ENCODE measurements at regions not wholly inside any gene's neighbourhood (a gene's known extent, or its start where the extent isn't known, plus 50 kb on each side); places are given as distances from the start of the nearest gene placed in this dataset.

GRCh38 chr16:49939495-49939894 lies 83.6 kb upstream of the ZNF423 start:
- no peaks in the 10 kb centered on the region for H3K36me3 ChIP-seq (ENCODE audit: control insufficient read depth, insufficient read depth, low read length)
- H3K4me3 ChIP-seq (ENCODE audit: low read length) = no peak overlapping the region
- no CpG with 5 or more reads among the region's 2 CpGs for WGBS (ENCODE audit: insufficient coverage, low lambda C conversion rate)
- no peaks in the 10 kb centered on the region for H3K4me1 ChIP-seq (ENCODE audit: control insufficient read depth, insufficient read depth, low read length)
- H3K9me3 ChIP-seq (ENCODE audit: control insufficient read depth, low read depth, low read length) = no peaks in the 10 kb centered on the region
- no peak for DNase-seq
- H3K27me3 ChIP-seq (ENCODE audit: control insufficient read depth, insufficient read depth, low read length) = peaks cover 10% of the 10 kb centered on the region
- no peak overlapping the region for H3K27ac ChIP-seq (ENCODE audit: low read length)

GRCh38 chr16:49940464-49941224 lies 84.4 kb upstream of the CNEP1R1 start:
- Histone ChIP-seq H3K27me3 (ENCODE audit: control insufficient read depth, insufficient read depth, low read length) (peaks cover 5% of the 10 kb centered on the region), H3K36me3 (ENCODE audit: control insufficient read depth, insufficient read depth, low read length) (no peaks in the 10 kb centered on the region), H3K4me3 (ENCODE audit: low read length) (no peak overlapping the region), H3K9me3 (ENCODE audit: control insufficient read depth, low read depth, low read length) (no peaks in the 10 kb centered on the region), H3K27ac (ENCODE audit: low read length) (no peak overlapping the region), H3K4me1 (ENCODE audit: control insufficient read depth, insufficient read depth, low read length) (no peaks in the 10 kb centered on the region)
- 86% methylated on average over 1 of the region's 13 CpGs for WGBS (ENCODE audit: insufficient coverage, low lambda C conversion rate)
- DNase-seq = no peak

GRCh38 chr16:49944221-49944620 lies 80.8 kb upstream of the CNEP1R1 start:
- no peaks in the 10 kb centered on the region for H3K4me1 ChIP-seq (ENCODE audit: control insufficient read depth, insufficient read depth, low read length)
- H3K4me3 ChIP-seq (ENCODE audit: low read length) = no peak overlapping the region
- 60% methylated on average over 2 of the region's 5 CpGs for WGBS (ENCODE audit: insufficient coverage, low lambda C conversion rate)
- no peaks in the 10 kb centered on the region for H3K9me3 ChIP-seq (ENCODE audit: control insufficient read depth, low read depth, low read length)
- no peak for DNase-seq
- H3K27ac ChIP-seq (ENCODE audit: low read length) = no peak overlapping the region
- peaks cover 5% of the 10 kb centered on the region for H3K27me3 ChIP-seq (ENCODE audit: control insufficient read depth, insufficient read depth, low read length)
- no peaks in the 10 kb centered on the region for H3K36me3 ChIP-seq (ENCODE audit: control insufficient read depth, insufficient read depth, low read length)

- no CpG with 5 or more reads among the region's 7 CpGs for WGBS (ENCODE audit: insufficient coverage, low lambda C conversion rate)
- H3K4me1 ChIP-seq (ENCODE audit: control insufficient read depth, insufficient read depth, low read length) = no peaks in the 10 kb centered on the region
- no peak overlapping the region for H3K27ac ChIP-seq (ENCODE audit: low read length)
- peaks cover 5% of the 10 kb centered on the region for H3K27me3 ChIP-seq (ENCODE audit: control insufficient read depth, insufficient read depth, low read length)
- DNase-seq = no peak
- H3K9me3 ChIP-seq (ENCODE audit: control insufficient read depth, low read depth, low read length) = no peaks in the 10 kb centered on the region
- H3K36me3 ChIP-seq (ENCODE audit: control insufficient read depth, insufficient read depth, low read length) = no peaks in the 10 kb centered on the region
- no peak overlapping the region for H3K4me3 ChIP-seq (ENCODE audit: low read length)
Measured at GRCh38 chr16:49947907-49948678, 76.9 kb upstream of the CNEP1R1 start.

- DNase-seq = no peak
- no peaks in the 10 kb centered on the region for H3K9me3 ChIP-seq (ENCODE audit: control insufficient read depth, low read depth, low read length)
- WGBS (ENCODE audit: insufficient coverage, low lambda C conversion rate) = 100% methylated on average over 2 of the region's 16 CpGs
- no peaks in the 10 kb centered on the region for H3K36me3 ChIP-seq (ENCODE audit: control insufficient read depth, insufficient read depth, low read length)
- H3K27me3 ChIP-seq (ENCODE audit: control insufficient read depth, insufficient read depth, low read length) = no peaks in the 10 kb centered on the region
- H3K4me1 ChIP-seq (ENCODE audit: control insufficient read depth, insufficient read depth, low read length) = no peaks in the 10 kb centered on the region
- no peak overlapping the region for H3K27ac ChIP-seq (ENCODE audit: low read length)
- H3K4me3 ChIP-seq (ENCODE audit: low read length) = no peak overlapping the region
Measured at GRCh38 chr16:49951574-49952195, 73.3 kb upstream of the CNEP1R1 start.

- no peaks in the 10 kb centered on the region for H3K27me3 ChIP-seq (ENCODE audit: control insufficient read depth, insufficient read depth, low read length)
- no peak for DNase-seq
- no peaks in the 10 kb centered on the region for H3K9me3 ChIP-seq (ENCODE audit: control insufficient read depth, low read depth, low read length)
- WGBS (ENCODE audit: insufficient coverage, low lambda C conversion rate) = no CpG with 5 or more reads among the region's 4 CpGs
- no peaks in the 10 kb centered on the region for H3K4me1 ChIP-seq (ENCODE audit: control insufficient read depth, insufficient read depth, low read length)
- no peak overlapping the region for H3K4me3 ChIP-seq (ENCODE audit: low read length)
- no peaks in the 10 kb centered on the region for H3K36me3 ChIP-seq (ENCODE audit: control insufficient read depth, insufficient read depth, low read length)
- H3K27ac ChIP-seq (ENCODE audit: low read length) = no peak overlapping the region
Measured at GRCh38 chr16:49952386-49952785, 72.6 kb upstream of the CNEP1R1 start.

GRCh38 chr16:49953090-49953489 lies 71.9 kb upstream of the CNEP1R1 start:
- WGBS (ENCODE audit: insufficient coverage, low lambda C conversion rate) = 100% methylated on average over 1 of the region's 2 CpGs
- Histone ChIP-seq H3K4me1 (ENCODE audit: control insufficient read depth, insufficient read depth, low read length) (no peaks in the 10 kb centered on the region), H3K27me3 (ENCODE audit: control insufficient read depth, insufficient read depth, low read length) (no peaks in the 10 kb centered on the region), H3K9me3 (ENCODE audit: control insufficient read depth, low read depth, low read length) (no peaks in the 10 kb centered on the region), H3K27ac (ENCODE audit: low read length) (no peak overlapping the region), H3K4me3 (ENCODE audit: low read length) (no peak overlapping the region), H3K36me3 (ENCODE audit: control insufficient read depth, insufficient read depth, low read length) (no peaks in the 10 kb centered on the region)
- DNase-seq = no peak

GRCh38 chr16:49955858-49956257 lies 69.2 kb upstream of the CNEP1R1 start:
- no CpG with 5 or more reads among the region's 1 CpG for WGBS (ENCODE audit: insufficient coverage, low lambda C conversion rate)
- no peaks in the 10 kb centered on the region for H3K36me3 ChIP-seq (ENCODE audit: control insufficient read depth, insufficient read depth, low read length)
- H3K9me3 ChIP-seq (ENCODE audit: control insufficient read depth, low read depth, low read length) = no peaks in the 10 kb centered on the region
- no peaks in the 10 kb centered on the region for H3K27me3 ChIP-seq (ENCODE audit: control insufficient read depth, insufficient read depth, low read length)
- DNase-seq = no peak
- H3K27ac ChIP-seq (ENCODE audit: low read length) = no peak overlapping the region
- H3K4me3 ChIP-seq (ENCODE audit: low read length) = no peak overlapping the region
- H3K4me1 ChIP-seq (ENCODE audit: control insufficient read depth, insufficient read depth, low read length) = no peaks in the 10 kb centered on the region

- Histone ChIP-seq H3K27me3 (ENCODE audit: control insufficient read depth, insufficient read depth, low read length) (no peaks in the 10 kb centered on the region), H3K4me1 (ENCODE audit: control insufficient read depth, insufficient read depth, low read length) (no peaks in the 10 kb centered on the region), H3K4me3 (ENCODE audit: low read length) (no peak overlapping the region), H3K27ac (ENCODE audit: low read length) (no peak overlapping the region), H3K36me3 (ENCODE audit: control insufficient read depth, insufficient read depth, low read length) (no peaks in the 10 kb centered on the region), H3K9me3 (ENCODE audit: control insufficient read depth, low read depth, low read length) (no peaks in the 10 kb centered on the region)
- DNase-seq = no peak
- 100% methylated on average over 1 of the region's 4 CpGs for WGBS (ENCODE audit: insufficient coverage, low lambda C conversion rate)
Measured at GRCh38 chr16:49956915-49957314, 68.1 kb upstream of the CNEP1R1 start.

- Histone ChIP-seq H3K27me3 (ENCODE audit: control insufficient read depth, insufficient read depth, low read length) (no peaks in the 10 kb centered on the region), H3K9me3 (ENCODE audit: control insufficient read depth, low read depth, low read length) (no peaks in the 10 kb centered on the region), H3K27ac (ENCODE audit: low read length) (no peak overlapping the region), H3K4me1 (ENCODE audit: control insufficient read depth, insufficient read depth, low read length) (no peaks in the 10 kb centered on the region), H3K4me3 (ENCODE audit: low read length) (no peak overlapping the region), H3K36me3 (ENCODE audit: control insufficient read depth, insufficient read depth, low read length) (no peaks in the 10 kb centered on the region)
- no peak for DNase-seq
- WGBS (ENCODE audit: insufficient coverage, low lambda C conversion rate) = no CpG with 5 or more reads among the region's 3 CpGs
Measured at GRCh38 chr16:49958448-49958847, 66.6 kb upstream of the CNEP1R1 start.

Measured in large intestine (tissue), 3 donors.